NCI-H2171 (cell line): ENCODE measurements at regions not wholly inside any gene's neighbourhood (a gene's known extent, or its start where the extent isn't known, plus 50 kb on each side); places are given as distances from the start of the nearest gene placed in this dataset.

Experiments
- DNase-seq: peaks from one replicate; lab custom pipeline; 2025; lab: John Stamatoyannopoulos, UW

DNA sequence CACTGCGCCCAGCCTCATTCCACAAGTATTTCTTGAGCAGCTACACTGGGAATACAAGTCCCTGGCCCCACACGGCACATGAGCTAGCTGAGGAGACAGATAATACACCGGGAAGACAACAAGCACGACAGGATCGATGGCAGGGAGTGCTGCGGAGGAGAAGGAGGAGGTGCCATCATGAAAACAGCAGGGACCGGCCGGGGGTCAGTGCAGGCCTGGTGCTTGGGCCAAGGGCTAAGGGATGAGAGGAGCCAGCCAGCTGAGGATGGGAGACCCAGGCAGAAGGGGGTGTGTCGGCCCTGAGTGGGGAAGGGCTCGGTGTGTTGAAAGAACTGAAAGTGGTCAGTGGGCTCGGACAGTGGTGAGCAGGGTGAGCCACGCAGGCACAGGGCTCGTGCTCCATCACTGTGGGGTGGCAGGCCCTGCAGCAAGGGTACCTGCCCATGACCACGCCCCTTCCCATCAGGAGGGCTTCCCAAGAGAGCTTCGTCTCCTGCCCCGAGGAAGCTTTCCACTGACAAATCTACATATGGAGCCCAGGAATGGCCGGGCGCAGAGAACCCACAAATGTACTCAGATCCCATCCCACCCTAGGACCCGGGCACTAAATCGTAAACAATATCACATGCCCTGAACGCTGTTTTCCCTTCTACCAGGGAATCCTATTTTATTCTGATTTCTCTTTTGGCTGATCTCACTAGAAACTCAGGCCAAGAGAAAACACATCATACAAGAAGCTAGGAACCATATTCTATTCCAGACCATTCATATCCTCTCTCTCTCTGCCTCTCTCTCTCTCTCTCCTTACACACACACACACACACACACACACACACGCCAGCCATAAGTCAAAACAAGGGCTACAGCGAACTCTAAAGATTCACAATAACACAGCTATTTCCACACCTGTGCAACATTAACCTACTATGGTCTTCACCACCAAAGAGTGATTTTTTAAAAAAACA is 50.7 kb upstream of the TNRC6C start:
- no peak for DNase-seq

DNA sequence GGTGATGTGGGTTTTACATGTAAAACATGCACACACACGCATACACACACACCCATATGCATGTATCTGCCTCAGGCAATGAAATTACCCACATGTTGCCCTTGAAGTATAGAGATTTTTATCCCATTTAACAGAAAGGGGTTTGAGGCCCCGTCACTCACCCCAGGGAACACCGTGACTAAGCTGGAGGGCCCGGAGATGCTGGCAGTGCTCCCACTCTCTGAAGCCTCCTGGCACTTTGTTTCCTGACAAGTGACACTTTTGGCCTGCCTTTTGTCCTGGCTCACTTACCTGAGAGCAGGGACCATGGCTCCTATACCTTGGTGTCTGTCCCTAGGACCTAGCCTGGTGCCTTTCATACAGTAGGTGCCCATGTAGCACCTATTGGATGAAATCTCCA is 50.0 kb upstream of the TNRC6C start:
- DNase-seq = no peak
